ENCODE measurements at regions not wholly inside any gene's neighbourhood (a gene's known extent, or its start where the extent isn't known, plus 50 kb on each side); places are given as distances from the start of the nearest gene placed in this dataset.
"Not testable (repeated sequence)": the region's sequence is repeated elsewhere in the genome, so short reads cannot be mapped to it uniquely, and the experiment has no call there.

DNA sequence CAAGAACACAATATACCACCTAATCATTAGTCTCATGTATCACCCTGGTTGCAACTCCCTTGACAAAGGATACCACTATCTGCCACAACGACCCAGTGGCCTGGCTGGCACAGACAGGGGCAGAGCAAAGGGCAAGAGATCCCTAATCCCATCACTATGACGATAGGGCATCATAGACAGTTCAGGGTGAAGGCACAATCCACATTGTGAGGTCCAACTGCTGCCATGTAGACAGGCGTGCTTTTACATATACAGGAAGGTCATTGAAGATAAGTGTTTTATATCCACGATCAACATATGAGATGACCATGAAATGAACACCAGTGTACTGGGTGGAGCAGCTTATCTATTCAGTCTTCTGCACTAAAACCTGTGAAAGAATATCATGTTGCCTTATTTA is 94.6 kb downstream of the IGLL1 start:
- H3K4me1 ChIP-seq (ENCODE audit: insufficient read depth, low read length), result peaks cover 51% of the 10 kb centered on the region
- no peaks in the 10 kb centered on the region for H3K79me2 ChIP-seq (ENCODE audit: insufficient read depth, low read length)
- no peak overlapping the region for H3K4me3 ChIP-seq (ENCODE audit: low read depth in 1 of 2, low read length in 2 of 2)
- no peaks in the 10 kb centered on the region for H4K20me1 ChIP-seq (ENCODE audit: insufficient read depth, low read length)
- DNase-seq (no peak), ATAC-seq (ENCODE audit: insufficient read depth, low read depth) (peak; percentile 61; the same call in 1 of the 3 replicates)
- no peak overlapping the region for H3K9ac ChIP-seq (ENCODE audit: low read depth, low read length)
- H3K9me3 ChIP-seq (ENCODE audit: insufficient read depth, low read length, severe bottlenecking), result no peaks in the 10 kb centered on the region
- H3K4me2 ChIP-seq (ENCODE audit: insufficient read depth, low read length), result no peak overlapping the region
- no peak overlapping the region for H2AFZ ChIP-seq (ENCODE audit: low read depth, low read length)
- H3K27ac ChIP-seq (ENCODE audit: low read length), result no peak overlapping the region
- TF ChIP-seq, protein P1, sequence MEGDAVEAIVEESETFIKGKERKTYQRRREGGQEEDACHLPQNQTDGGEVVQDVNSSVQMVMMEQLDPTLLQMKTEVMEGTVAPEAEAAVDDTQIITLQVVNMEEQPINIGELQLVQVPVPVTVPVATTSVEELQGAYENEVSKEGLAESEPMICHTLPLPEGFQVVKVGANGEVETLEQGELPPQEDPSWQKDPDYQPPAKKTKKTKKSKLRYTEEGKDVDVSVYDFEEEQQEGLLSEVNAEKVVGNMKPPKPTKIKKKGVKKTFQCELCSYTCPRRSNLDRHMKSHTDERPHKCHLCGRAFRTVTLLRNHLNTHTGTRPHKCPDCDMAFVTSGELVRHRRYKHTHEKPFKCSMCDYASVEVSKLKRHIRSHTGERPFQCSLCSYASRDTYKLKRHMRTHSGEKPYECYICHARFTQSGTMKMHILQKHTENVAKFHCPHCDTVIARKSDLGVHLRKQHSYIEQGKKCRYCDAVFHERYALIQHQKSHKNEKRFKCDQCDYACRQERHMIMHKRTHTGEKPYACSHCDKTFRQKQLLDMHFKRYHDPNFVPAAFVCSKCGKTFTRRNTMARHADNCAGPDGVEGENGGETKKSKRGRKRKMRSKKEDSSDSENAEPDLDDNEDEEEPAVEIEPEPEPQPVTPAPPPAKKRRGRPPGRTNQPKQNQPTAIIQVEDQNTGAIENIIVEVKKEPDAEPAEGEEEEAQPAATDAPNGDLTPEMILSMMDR (IDR thresholded peaks at IDR 0.05; ENCODE audit: borderline replicate concordance, extremely low read depth, low read length, poor library complexity, severe bottlenecking), result no peak
- TF ChIP-seq EZH2 (IDR thresholded peaks at IDR 0.05; ENCODE audit: borderline replicate concordance, low read depth, low read length, severe bottlenecking), result no peak
- no peaks in the 10 kb centered on the region for H3K36me3 ChIP-seq (ENCODE audit: insufficient read depth, low read length)
- H3K27me3 ChIP-seq (ENCODE audit: insufficient read depth, low read length, poor library complexity), result no peaks in the 10 kb centered on the region

DNA sequence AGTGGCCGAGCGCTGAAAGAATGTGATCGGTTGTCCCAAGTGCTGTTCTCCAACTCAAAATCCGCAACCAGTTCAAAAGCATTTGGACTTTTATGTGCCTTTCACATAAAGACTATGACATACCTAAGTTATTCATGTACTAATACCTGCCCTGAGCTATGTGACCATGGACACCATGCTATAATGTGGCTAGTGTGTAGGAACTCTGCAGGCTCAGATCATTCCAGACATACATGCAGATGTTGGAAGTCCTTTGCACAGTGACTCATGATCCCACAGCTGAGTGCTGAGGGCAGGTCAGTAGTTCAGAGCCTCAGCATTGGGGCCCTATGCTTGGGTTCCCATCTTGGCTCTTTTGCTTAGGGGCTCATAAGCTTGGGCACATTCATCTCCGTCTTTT is 95.4 kb downstream of the IGLL1 start:
- no peak overlapping the region for H3K9ac ChIP-seq (ENCODE audit: low read depth, low read length)
- H3K36me3 ChIP-seq (ENCODE audit: insufficient read depth, low read length), result no peaks in the 10 kb centered on the region
- no peak overlapping the region for H2AFZ ChIP-seq (ENCODE audit: low read depth, low read length)
- no peak overlapping the region for H3K27ac ChIP-seq (ENCODE audit: low read length)
- DNase-seq (no peak), ATAC-seq (ENCODE audit: insufficient read depth, low read depth) (no peak)
- no peaks in the 10 kb centered on the region for H3K79me2 ChIP-seq (ENCODE audit: insufficient read depth, low read length)
- TF ChIP-seq, protein P1 (IDR thresholded peaks at IDR 0.05; ENCODE audit: borderline replicate concordance, extremely low read depth, low read length, poor library complexity, severe bottlenecking), result no peak
- TF ChIP-seq EZH2 (IDR thresholded peaks at IDR 0.05; ENCODE audit: borderline replicate concordance, low read depth, low read length, severe bottlenecking), result no peak
- no peaks in the 10 kb centered on the region for H3K9me3 ChIP-seq (ENCODE audit: insufficient read depth, low read length, severe bottlenecking)
- no peak overlapping the region for H3K4me2 ChIP-seq (ENCODE audit: insufficient read depth, low read length)
- no peak overlapping the region for H3K4me3 ChIP-seq (ENCODE audit: low read depth in 1 of 2, low read length in 2 of 2)
- H3K4me1 ChIP-seq (ENCODE audit: insufficient read depth, low read length), result peaks cover 44% of the 10 kb centered on the region
- H3K27me3 ChIP-seq (ENCODE audit: insufficient read depth, low read length, poor library complexity), result no peaks in the 10 kb centered on the region
- H4K20me1 ChIP-seq (ENCODE audit: insufficient read depth, low read length), result no peaks in the 10 kb centered on the region

DNA sequence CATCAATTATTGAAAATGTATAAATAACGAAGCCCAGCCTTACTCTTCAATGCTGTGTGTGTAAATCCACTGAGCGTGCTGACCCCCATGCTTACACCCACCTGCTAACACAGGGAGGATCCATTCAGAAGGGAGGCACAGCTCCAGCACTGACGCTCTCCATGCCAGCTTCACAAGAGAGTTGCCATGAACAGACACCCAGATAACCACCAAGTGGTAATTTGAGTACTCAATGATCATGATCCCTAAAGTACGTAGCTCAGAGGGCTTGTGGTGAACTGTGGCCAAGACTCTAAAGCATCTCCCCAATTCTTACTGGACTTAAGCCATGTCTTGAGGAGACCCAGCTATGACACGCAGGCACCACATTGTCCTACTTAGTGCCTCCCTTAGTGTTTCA is 98.7 kb downstream of the IGLL1 start:
- Histone ChIP-seq H4K20me1 (ENCODE audit: insufficient read depth, low read length) (no peaks in the 10 kb centered on the region), H3K27me3 (ENCODE audit: insufficient read depth, low read length, poor library complexity) (no peaks in the 10 kb centered on the region), H3K4me3 (ENCODE audit: low read depth in 1 of 2, low read length in 2 of 2) (no peak overlapping the region), H3K4me1 (ENCODE audit: insufficient read depth, low read length) (peaks cover 22% of the 10 kb centered on the region), H3K9ac (ENCODE audit: low read depth, low read length) (no peak overlapping the region), H3K36me3 (ENCODE audit: insufficient read depth, low read length) (no peaks in the 10 kb centered on the region), H3K9me3 (ENCODE audit: insufficient read depth, low read length, severe bottlenecking) (no peaks in the 10 kb centered on the region), H2AFZ (ENCODE audit: low read depth, low read length) (no peak overlapping the region), H3K27ac (ENCODE audit: low read length) (no peak overlapping the region), H3K79me2 (ENCODE audit: insufficient read depth, low read length) (no peaks in the 10 kb centered on the region), H3K4me2 (ENCODE audit: insufficient read depth, low read length) (no peak overlapping the region)
- no peak for ATAC-seq (ENCODE audit: insufficient read depth, low read depth)
- no peak for TF ChIP-seq EZH2 (IDR thresholded peaks at IDR 0.05; ENCODE audit: borderline replicate concordance, low read depth, low read length, severe bottlenecking)
- TF ChIP-seq, protein P1 (IDR thresholded peaks at IDR 0.05; ENCODE audit: borderline replicate concordance, extremely low read depth, low read length, poor library complexity, severe bottlenecking), result no peak
- DNase-seq, result no peak

DNA sequence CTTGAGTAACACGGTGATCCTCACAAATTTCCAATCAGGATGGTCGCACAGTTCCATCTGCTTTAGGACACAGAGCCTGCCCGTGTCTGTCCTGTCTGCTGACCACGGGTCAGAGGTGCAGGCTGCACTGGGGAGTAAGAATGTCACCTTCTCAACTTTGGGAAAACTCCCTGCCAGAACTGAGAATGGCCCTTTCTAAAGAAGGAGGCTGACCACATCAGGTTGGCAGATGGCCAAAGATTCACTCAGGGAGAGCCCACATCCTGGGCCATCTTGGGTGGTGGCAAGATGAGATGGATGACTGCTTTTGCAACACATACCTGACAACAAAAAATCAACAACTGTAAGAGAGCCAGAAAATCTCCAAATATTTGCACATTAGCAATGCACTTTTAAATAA is 101.9 kb downstream of the IGLL1 start:
- Histone ChIP-seq H3K4me3 (ENCODE audit: low read depth in 1 of 2, low read length in 2 of 2) (no peak overlapping the region), H2AFZ (ENCODE audit: low read depth, low read length) (no peak overlapping the region), H3K27ac (ENCODE audit: low read length) (0 out of 2 replicates have a peak overlapping the region, but pooled peaks have one; percentile 55), H3K4me2 (ENCODE audit: insufficient read depth, low read length) (no peak overlapping the region), H3K9ac (ENCODE audit: low read depth, low read length) (no peak overlapping the region), H3K36me3 (ENCODE audit: insufficient read depth, low read length) (no peaks in the 10 kb centered on the region), H3K9me3 (ENCODE audit: insufficient read depth, low read length, severe bottlenecking) (no peaks in the 10 kb centered on the region), H4K20me1 (ENCODE audit: insufficient read depth, low read length) (no peaks in the 10 kb centered on the region), H3K4me1 (ENCODE audit: insufficient read depth, low read length) (peaks cover 15% of the 10 kb centered on the region), H3K79me2 (ENCODE audit: insufficient read depth, low read length) (no peaks in the 10 kb centered on the region), H3K27me3 (ENCODE audit: insufficient read depth, low read length, poor library complexity) (no peaks in the 10 kb centered on the region)
- ATAC-seq (ENCODE audit: insufficient read depth, low read depth), result peak; percentile 54; the same call in 2 of the 3 replicates
- TF ChIP-seq, protein P1 (IDR thresholded peaks at IDR 0.05; ENCODE audit: borderline replicate concordance, extremely low read depth, low read length, poor library complexity, severe bottlenecking), result no peak
- peak; percentile 74 for DNase-seq

DNA sequence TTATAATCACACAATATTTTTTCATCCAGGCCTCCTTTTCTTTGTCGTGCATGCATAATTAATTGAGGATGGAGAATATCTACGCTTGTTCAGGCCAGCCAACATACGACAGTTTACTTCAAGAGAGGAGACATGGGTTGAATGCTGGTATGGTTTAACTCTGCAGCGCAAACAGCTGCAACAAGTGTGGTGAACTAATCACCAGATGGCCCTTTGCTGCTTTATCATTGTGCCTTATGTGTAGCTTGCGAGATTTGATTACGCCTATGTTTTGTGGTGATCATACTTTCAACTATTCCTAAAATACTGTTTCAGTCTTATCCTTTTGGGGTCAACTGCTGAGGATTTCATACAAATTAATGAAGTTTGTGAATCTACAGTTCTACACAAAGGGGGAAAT is 105.6 kb downstream of the IGLL1 start:
- not testable (repeated sequence) for H3K9ac ChIP-seq (ENCODE audit: low read depth, low read length); ATAC-seq (ENCODE audit: insufficient read depth, low read depth); H3K27ac ChIP-seq (ENCODE audit: low read length); H3K79me2 ChIP-seq (ENCODE audit: insufficient read depth, low read length); H3K9me3 ChIP-seq (ENCODE audit: insufficient read depth, low read length, severe bottlenecking); H3K4me2 ChIP-seq (ENCODE audit: insufficient read depth, low read length); H3K4me3 ChIP-seq (ENCODE audit: low read depth in 1 of 2, low read length in 2 of 2); H2AFZ ChIP-seq (ENCODE audit: low read depth, low read length); H4K20me1 ChIP-seq (ENCODE audit: insufficient read depth, low read length); DNase-seq; H3K36me3 ChIP-seq (ENCODE audit: insufficient read depth, low read length); H3K27me3 ChIP-seq (ENCODE audit: insufficient read depth, low read length, poor library complexity)
- peaks cover 11% of the 10 kb centered on the region for H3K4me1 ChIP-seq (ENCODE audit: insufficient read depth, low read length)

All from DND-41 (cell line).